Activated CD8-positive, alpha-beta T cell treated with anti-CD3 and anti-CD28 coated beads, Interleukin-2, amount 10 ng/mL, durations not matched to agents 7 days and 5 days (primary cell): ENCODE measurements at regions not wholly inside any gene's neighbourhood (a gene's known extent, or its start where the extent isn't known, plus 50 kb on each side); places are given as distances from the start of the nearest gene placed in this dataset.

Experiments used
- ATAC-seq: fragments of 150-1000 bp; cut with Tn5 transposase; one replicate; pipeline ENCODE4 v1.10.0; 2021; ENCODE audit warnings: moderate library complexity
- CTCF ChIA-PET: fragments of 350-600 bp; sonication (Branson Sonifier 250); formaldehyde crosslinking; loops from one replicate; lab custom pipeline; 2021; ENCODE audit warnings: antibody characterized with exemption; lab: Charles Lee
- POLR2A ChIA-PET: fragments of 350-600 bp; sonication (Branson Sonifier 250); formaldehyde crosslinking; loops from one replicate; lab custom pipeline; 2021; ENCODE audit warnings: antibody characterized with exemption; lab: Charles Lee
- DNase-seq: peaks from one replicate; pipeline ENCODE4 v3.0.0-alpha.2; 2020
- H3K27ac Mint-ChIP-seq: one replicate; pipeline ENCODE4 v1.8.0; 2021; ENCODE audit warnings: mild to moderate bottlenecking, mixed read lengths
- H3K27me3 Mint-ChIP-seq: one replicate; pipeline ENCODE4 v1.8.0; 2021; ENCODE audit warnings: low read depth, mixed read lengths
- H3K36me3 Mint-ChIP-seq: one replicate; pipeline ENCODE4 v1.8.0; 2021; ENCODE audit warnings: low read depth, mixed read lengths
- H3K4me1 Mint-ChIP-seq: one replicate; pipeline ENCODE4 v1.8.0; 2021; ENCODE audit warnings: low read depth, mixed read lengths
- H3K4me3 Mint-ChIP-seq: one replicate; pipeline ENCODE4 v1.8.0; 2021; ENCODE audit warnings: mild to moderate bottlenecking, mixed read lengths
- H3K9me3 Mint-ChIP-seq: one replicate; pipeline ENCODE4 v1.8.0; 2022; ENCODE audit warnings: mixed read lengths; ENCODE audit not compliant: insufficient read depth

DNA sequence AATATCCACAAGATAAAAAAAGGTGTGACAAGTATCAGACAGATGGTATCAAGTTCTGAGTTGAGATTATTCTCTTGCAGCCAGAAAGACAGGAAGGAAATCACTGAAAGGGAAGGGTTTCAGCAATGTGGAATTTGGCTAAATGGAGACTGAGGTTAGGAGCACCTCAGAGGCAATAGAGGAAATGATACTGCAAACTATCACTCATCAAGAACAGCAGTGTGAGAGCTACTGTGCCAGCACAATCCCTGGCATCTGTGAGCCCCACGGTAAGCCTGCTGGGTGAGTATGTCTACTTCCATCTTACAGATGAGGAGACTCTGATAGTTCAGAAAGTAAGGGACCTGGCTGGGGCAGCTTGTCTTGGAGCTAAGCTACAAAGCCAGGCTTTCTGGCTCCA lies 162.0 kb downstream of the SALL1 start:
- Mint-ChIP-seq H3K4me1 (no peaks in the 10 kb centered on the region), H3K36me3 (no peaks in the 10 kb centered on the region), H3K27ac (no peak overlapping the region), H3K9me3 (no peaks in the 10 kb centered on the region), H3K27me3 (no peaks in the 10 kb centered on the region), H3K4me3 (no peak overlapping the region)
- ATAC-seq: no peak
- ChIA-PET CTCF (no interaction called here), POLR2A (no interaction called here)
- DNase-seq: no peak

DNA sequence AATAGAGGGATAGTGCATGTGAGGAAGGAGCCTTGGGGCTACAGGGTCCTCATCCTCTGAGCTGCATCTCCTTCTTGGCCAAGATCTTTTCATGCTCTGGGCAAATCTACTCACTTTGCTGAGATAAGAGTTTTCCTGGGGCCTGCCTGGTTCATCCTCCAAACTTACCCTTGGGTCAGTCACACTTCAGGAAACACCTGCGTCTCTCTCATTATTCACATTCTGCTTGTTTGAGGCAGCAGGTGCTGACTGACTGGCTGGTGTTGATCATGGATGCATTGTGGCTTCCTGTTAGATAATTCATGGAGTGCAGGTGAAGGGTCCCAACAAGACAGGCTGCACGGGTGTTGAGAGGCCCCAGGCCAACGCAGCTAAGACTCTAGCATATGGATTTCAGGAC lies 162.6 kb downstream of the SALL1 start:
- ChIA-PET CTCF (no interaction called here), POLR2A (no interaction called here)
- Mint-ChIP-seq H3K4me3 (no peak overlapping the region), H3K27ac (no peak overlapping the region), H3K9me3 (no peaks in the 10 kb centered on the region), H3K27me3 (no peaks in the 10 kb centered on the region), H3K36me3 (no peaks in the 10 kb centered on the region), H3K4me1 (no peaks in the 10 kb centered on the region)
- ATAC-seq (no peak), DNase-seq (no peak)

DNA sequence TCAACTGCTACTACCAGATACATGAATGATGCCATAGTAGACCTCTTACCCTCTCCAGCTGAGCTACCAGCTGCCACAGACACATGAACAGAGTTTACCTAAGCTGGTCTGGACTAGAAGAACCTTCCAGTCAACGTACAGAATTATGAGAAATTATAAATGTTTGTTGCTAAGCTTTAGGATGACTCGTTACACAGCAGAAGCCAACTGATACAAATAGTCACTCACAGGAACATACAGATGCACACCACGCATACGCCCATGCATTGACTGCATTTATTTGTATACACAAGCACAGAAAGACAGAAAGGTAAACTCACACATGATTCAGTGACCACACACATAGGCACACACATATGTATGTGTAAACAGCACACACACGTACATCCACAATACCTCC lies 164.6 kb downstream of the SALL1 start:
- Mint-ChIP-seq H3K9me3 (no peaks in the 10 kb centered on the region), H3K27me3 (no peaks in the 10 kb centered on the region), H3K4me1 (no peaks in the 10 kb centered on the region), H3K36me3 (no peaks in the 10 kb centered on the region), H3K27ac (no peak overlapping the region), H3K4me3 (no peak overlapping the region)
- ATAC-seq (no peak), DNase-seq (no peak)
- CTCF ChIA-PET: no interaction called here
- POLR2A ChIA-PET: no interaction called here

DNA sequence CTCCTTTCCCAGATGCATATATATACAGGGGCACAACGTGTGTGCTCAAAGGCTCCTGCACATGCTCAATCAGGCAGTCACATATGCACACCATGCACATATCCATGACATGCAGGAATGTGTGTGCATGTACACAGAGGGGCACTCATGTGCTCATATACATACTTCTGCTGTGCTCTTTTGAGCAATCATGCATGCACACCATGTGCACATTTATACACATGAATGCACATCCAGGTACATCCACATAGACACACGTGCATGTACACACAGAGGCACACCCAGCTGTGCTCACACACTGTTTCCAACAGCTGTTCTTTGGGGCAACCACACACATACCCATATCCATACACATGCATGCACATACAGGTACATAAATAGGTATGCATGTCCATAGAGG lies 165.3 kb downstream of the SALL1 start:
- Mint-ChIP-seq H3K9me3 (no peaks in the 10 kb centered on the region), H3K36me3 (no peaks in the 10 kb centered on the region), H3K27me3 (no peaks in the 10 kb centered on the region), H3K27ac (no peak overlapping the region), H3K4me3 (no peak overlapping the region), H3K4me1 (no peaks in the 10 kb centered on the region)
- ATAC-seq (no peak), DNase-seq (no peak)
- ChIA-PET CTCF (no interaction called here), POLR2A (no interaction called here)

DNA sequence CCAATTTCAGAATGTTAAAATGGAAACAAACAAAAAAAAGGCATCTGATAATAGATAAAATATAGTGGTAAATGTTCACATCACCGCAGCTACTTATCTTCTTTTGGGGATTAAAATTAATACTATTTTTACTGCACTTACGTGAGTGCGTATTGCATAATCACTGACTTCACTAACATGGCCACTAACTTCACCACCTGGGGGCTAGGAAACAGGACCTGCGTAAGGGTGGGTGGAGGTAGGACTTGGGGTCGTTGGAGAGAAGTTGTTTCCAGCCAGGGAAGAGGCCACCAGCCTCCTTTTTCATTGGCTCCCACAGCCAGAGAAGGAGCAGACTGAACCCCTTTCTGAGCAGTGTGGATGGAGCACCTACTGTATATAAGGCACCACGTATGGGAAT lies 166.4 kb downstream of the SALL1 start:
- ATAC-seq: no peak

DNA sequence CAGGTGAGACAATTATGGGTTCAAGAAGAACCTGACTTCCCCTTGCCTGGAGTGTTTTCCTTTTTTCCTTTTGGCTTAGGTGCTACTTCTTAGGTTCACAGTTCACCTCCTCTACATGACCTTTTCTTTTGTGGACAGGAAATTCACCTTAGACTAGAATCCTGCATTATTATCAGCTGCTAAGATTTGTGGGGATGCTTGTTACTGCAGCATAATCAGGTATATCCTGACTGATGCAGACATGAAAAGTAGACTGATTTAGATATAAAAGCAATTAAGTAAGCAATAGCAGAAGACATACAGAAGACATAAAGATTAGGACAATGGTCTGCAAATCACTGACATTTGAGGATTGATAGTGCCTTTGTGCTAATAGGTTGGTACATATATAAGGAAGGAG lies 168.3 kb downstream of the SALL1 start:
- no peak overlapping the region for H3K4me3 Mint-ChIP-seq
- CTCF ChIA-PET: no interaction called here
- no peaks in the 10 kb centered on the region for H3K9me3 Mint-ChIP-seq
- H3K27me3 Mint-ChIP-seq: no peaks in the 10 kb centered on the region
- H3K4me1 Mint-ChIP-seq: no peaks in the 10 kb centered on the region
- H3K36me3 Mint-ChIP-seq: no peaks in the 10 kb centered on the region
- no peak for DNase-seq
- ATAC-seq: no peak
- H3K27ac Mint-ChIP-seq: no peak overlapping the region
- POLR2A ChIA-PET: no interaction called here

More for the DNA sequence above, 166.4 kb downstream of the SALL1 start:
- CTCF ChIA-PET: no interaction called here
- no peaks in the 10 kb centered on the region for H3K4me1 Mint-ChIP-seq
- no peaks in the 10 kb centered on the region for H3K27me3 Mint-ChIP-seq
- POLR2A ChIA-PET: no interaction called here
- no peak overlapping the region for H3K27ac Mint-ChIP-seq
- no peak overlapping the region for H3K4me3 Mint-ChIP-seq
- H3K36me3 Mint-ChIP-seq: no peaks in the 10 kb centered on the region
- H3K9me3 Mint-ChIP-seq: no peaks in the 10 kb centered on the region
- DNase-seq: no peak

DNA sequence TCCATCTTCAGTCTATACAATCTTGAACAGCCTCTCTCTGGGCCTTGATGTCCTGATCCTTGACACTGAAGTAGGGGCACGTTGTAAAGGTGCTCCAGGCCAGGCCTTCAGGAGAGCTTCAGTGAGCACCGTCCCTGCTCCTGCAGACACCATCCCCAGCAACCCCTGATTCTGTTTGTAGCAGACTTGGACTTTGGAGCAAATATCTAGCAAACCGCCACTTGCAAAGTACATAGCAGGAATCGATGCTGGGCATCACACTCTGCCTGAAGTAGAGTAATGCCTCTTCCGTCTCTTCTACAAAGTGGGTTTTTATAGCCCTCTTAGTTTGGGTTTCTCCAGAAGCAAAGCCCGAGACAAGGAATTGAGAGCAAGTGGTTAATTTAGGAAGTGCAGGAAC lies 169.1 kb downstream of the SALL1 start:
- H3K36me3 Mint-ChIP-seq: no peaks in the 10 kb centered on the region
- no peak overlapping the region for H3K4me3 Mint-ChIP-seq
- POLR2A ChIA-PET: no interaction called here
- H3K9me3 Mint-ChIP-seq: no peaks in the 10 kb centered on the region
- DNase-seq (no peak), ATAC-seq (no peak)
- no peaks in the 10 kb centered on the region for H3K27me3 Mint-ChIP-seq
- CTCF ChIA-PET: no interaction called here
- no peak overlapping the region for H3K27ac Mint-ChIP-seq
- no peaks in the 10 kb centered on the region for H3K4me1 Mint-ChIP-seq

DNA sequence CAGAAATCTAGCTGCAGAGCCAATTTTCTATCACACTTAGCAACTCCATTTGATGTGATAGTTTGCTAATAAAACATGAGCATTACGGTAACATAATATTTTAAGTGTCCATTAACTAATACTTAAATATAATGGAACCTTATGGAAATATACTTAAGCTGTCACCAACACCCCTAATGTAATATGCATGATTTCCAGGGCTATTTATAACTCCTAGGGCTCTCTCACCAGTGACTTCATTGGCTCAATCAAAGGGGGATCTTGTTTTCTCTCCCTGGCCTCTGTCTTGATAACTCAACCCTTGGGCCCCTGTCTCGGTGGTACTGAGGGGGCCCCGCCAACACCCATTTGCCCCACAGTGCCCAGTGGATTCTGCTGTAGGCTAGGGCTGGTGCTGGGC lies 170.4 kb downstream of the SALL1 start:
- ATAC-seq (no peak), DNase-seq (no peak)
- no peaks in the 10 kb centered on the region for H3K27me3 Mint-ChIP-seq
- H3K4me3 Mint-ChIP-seq: no peak overlapping the region
- H3K9me3 Mint-ChIP-seq: no peaks in the 10 kb centered on the region
- no peaks in the 10 kb centered on the region for H3K36me3 Mint-ChIP-seq
- CTCF ChIA-PET: no interaction called here
- H3K4me1 Mint-ChIP-seq: no peaks in the 10 kb centered on the region
- H3K27ac Mint-ChIP-seq: no peak overlapping the region
- POLR2A ChIA-PET: no interaction called here

DNA sequence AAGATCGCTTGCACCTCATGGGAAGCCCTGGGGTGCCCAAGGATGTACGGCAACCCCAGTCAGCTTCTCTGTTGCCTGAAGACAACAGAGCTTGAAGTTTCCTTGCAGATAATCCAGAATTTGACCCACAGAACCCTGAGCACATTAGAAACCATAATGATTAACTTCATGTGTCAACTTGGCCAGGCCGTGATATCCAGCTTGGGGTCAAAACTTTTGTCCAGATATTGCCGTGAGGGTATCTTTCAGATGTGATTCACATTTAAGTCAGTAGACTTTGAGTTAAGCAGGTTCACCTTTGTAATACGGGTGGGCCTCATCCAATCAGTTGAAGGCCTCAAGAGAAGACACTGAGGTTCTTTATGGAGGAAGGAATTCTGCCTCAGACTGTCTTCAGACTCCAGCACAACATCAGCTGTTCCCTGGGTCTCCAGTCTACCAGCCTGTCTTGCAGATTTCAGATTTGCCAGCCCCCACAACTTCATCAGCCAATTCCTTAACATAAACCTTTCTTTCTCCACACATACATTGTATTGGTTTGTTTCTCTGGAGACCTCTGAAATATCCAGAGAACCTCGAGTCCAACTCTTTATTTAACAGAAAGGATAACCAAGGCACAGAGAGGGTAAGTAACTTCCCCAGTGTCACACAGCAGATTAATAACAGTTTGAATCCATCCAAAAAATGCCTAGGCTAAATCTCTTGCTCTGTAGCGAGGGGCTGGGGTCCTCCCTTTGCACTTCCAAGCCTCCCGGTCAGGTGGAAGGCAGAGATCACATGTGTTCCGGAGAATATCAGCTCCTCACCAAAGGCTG lies 171.1 kb downstream of the SALL1 start:
- CTCF ChIA-PET: no interaction called here

DNA sequence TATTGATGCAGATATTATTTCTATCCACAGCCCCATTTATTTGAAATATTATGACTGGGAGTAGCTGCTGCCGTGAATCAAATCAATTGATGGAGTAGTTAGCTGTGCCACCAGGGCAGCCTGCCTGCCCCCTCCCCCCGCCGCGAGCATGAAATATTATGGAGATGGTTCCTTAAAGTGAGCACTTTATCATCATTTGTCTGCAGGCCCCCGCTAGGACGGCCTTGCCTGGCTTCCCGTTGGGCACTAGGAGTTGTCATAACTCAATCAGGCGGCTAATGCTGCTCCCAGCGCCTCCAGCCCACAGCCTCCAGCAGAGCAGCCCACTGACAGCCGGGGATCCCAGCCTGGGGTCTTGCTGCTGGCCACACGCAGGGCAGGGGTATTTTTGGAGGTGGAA lies 173.9 kb downstream of the SALL1 start:
- no peak for DNase-seq
- Mint-ChIP-seq H3K4me1 (no peaks in the 10 kb centered on the region), H3K27ac (no peak overlapping the region), H3K4me3 (no peak overlapping the region), H3K9me3 (no peaks in the 10 kb centered on the region), H3K27me3 (no peaks in the 10 kb centered on the region), H3K36me3 (no peaks in the 10 kb centered on the region)
- POLR2A ChIA-PET: no interaction called here
- no peak for ATAC-seq
- CTCF ChIA-PET: no interaction called here

More for the DNA sequence above, 171.1 kb downstream of the SALL1 start:
- Mint-ChIP-seq H3K36me3 (no peaks in the 10 kb centered on the region), H3K27ac (no peak overlapping the region), H3K9me3 (no peaks in the 10 kb centered on the region), H3K27me3 (no peaks in the 10 kb centered on the region), H3K4me3 (no peak overlapping the region), H3K4me1 (no peaks in the 10 kb centered on the region)
- DNase-seq (no peak), ATAC-seq (no peak)
- POLR2A ChIA-PET: no interaction called here

DNA sequence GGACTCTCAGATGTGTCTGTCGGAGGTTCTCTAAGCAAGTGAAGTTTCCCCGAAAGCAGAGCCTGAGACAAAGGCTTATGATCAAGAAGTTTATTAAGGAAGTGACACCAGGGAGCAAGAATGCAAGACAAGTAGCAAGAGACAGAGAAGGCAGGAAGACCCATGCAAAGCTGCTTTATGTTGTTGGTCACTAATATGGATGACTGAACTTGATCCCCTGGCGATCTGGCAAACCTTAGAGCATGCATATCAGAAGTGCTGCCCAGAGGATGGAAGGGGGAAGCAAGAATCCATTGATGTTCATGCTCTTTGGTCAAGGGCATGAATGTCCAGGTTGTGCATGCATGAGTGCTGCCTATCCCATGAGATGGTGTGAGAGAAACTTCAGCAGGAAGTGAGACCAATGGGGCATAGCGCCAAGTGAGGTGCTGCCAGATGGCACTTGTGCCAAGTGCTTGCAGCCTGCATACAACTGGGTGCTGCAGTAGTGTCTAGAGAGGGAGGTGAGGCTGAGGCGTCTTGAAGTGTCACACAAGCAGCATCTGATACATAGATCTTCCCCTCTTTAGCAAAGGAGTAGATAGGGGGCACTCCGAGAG lies 176.5 kb downstream of the SALL1 start:
- ChIA-PET CTCF (no interaction called here), POLR2A (no interaction called here)
- no peaks in the 10 kb centered on the region for H3K4me1 Mint-ChIP-seq
- H3K36me3 Mint-ChIP-seq: no peaks in the 10 kb centered on the region
- H3K27me3 Mint-ChIP-seq: peaks cover 4% of the 10 kb centered on the region
- DNase-seq: no peak
- ATAC-seq: no peak
- no peaks in the 10 kb centered on the region for H3K9me3 Mint-ChIP-seq
- H3K27ac Mint-ChIP-seq: no peak overlapping the region
- no peak overlapping the region for H3K4me3 Mint-ChIP-seq

DNA sequence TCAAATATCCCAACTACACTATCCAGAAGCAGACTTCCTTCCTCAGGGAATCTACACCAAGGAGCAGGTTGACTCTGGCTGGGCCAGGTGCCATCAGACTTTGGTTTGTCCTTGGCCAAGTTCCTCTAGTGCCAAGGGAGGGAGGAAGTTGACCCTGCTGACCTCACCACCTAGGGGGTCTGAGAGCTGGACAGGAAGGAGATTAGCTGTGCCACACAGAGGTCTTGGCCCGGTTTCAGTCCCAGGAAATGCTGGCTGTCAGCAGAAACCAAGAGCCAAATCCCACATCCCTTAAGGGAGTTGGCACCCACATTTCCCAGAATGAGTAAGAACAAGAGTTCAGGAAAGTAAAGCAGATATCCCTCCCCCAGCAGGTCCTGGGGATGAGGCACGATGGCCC lies 178.2 kb downstream of the SALL1 start:
- Mint-ChIP-seq H3K4me1 (no peaks in the 10 kb centered on the region), H3K4me3 (no peak overlapping the region), H3K27me3 (peaks cover 4% of the 10 kb centered on the region), H3K9me3 (no peaks in the 10 kb centered on the region), H3K27ac (no peak overlapping the region), H3K36me3 (no peaks in the 10 kb centered on the region)
- ChIA-PET POLR2A (no interaction called here), CTCF (no interaction called here)
- ATAC-seq (no peak), DNase-seq (no peak)

DNA sequence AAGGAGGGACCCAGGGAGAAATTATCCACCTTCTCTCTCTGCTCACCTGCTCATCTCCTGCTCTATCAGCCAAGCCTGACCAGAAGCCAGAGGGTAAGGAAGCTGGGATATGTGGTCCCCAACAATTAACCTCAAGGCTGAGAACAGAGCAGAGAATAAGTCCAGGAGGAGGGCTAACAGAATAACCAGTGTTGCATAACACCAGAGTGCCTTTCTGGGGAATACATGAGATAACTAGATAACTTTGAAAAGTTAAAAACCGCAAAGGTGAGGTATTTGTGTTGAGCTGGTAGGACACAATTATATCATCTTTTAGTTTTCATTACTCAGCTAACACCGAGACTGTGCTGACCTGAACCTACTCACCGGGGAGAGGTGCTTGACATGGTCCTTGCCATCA lies 180.8 kb downstream of the SALL1 start:
- Mint-ChIP-seq H3K27ac (no peak overlapping the region), H3K27me3 (peaks cover 4% of the 10 kb centered on the region), H3K4me3 (no peak overlapping the region), H3K9me3 (no peaks in the 10 kb centered on the region), H3K4me1 (no peaks in the 10 kb centered on the region), H3K36me3 (no peaks in the 10 kb centered on the region)
- DNase-seq (no peak), ATAC-seq (no peak)
- POLR2A ChIA-PET: no interaction called here
- CTCF ChIA-PET: no interaction called here
